Epithelial cell of esophagus (primary cell): ENCODE measurements at regions not wholly inside any gene's neighbourhood (a gene's known extent, or its start where the extent isn't known, plus 50 kb on each side); places are given as distances from the start of the nearest gene placed in this dataset.

ENCODE experiments used
- DNase-seq: peaks from one replicate; pipeline ENCODE4 v3.0.0; 2010; ENCODE audit warnings: low read depth
- H3K4me3 ChIP-seq: 2 replicates; pipeline ENCODE4 v1.5.1; 2011; ENCODE audit warnings: mild to moderate bottlenecking, low read length, control low read depth
- TF ChIP-seq, protein P1 (sequence below): IDR thresholded peaks from 2 replicates; pipeline ENCODE4 v1.5.1; 2011; ENCODE audit warnings: low read depth, mild to moderate bottlenecking, low read length, control low read depth, inconsistent platforms; ENCODE audit not compliant: insufficient read depth; ENCODE audit errors: missing control alignments

GRCh38 chrX:45363596-45363995 lies 162.9 kb upstream of the DIPK2B start:
- no peak overlapping the region for H3K4me3 ChIP-seq
- TF ChIP-seq, protein P1, sequence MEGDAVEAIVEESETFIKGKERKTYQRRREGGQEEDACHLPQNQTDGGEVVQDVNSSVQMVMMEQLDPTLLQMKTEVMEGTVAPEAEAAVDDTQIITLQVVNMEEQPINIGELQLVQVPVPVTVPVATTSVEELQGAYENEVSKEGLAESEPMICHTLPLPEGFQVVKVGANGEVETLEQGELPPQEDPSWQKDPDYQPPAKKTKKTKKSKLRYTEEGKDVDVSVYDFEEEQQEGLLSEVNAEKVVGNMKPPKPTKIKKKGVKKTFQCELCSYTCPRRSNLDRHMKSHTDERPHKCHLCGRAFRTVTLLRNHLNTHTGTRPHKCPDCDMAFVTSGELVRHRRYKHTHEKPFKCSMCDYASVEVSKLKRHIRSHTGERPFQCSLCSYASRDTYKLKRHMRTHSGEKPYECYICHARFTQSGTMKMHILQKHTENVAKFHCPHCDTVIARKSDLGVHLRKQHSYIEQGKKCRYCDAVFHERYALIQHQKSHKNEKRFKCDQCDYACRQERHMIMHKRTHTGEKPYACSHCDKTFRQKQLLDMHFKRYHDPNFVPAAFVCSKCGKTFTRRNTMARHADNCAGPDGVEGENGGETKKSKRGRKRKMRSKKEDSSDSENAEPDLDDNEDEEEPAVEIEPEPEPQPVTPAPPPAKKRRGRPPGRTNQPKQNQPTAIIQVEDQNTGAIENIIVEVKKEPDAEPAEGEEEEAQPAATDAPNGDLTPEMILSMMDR = no peak
- DNase-seq = no peak

DNA sequence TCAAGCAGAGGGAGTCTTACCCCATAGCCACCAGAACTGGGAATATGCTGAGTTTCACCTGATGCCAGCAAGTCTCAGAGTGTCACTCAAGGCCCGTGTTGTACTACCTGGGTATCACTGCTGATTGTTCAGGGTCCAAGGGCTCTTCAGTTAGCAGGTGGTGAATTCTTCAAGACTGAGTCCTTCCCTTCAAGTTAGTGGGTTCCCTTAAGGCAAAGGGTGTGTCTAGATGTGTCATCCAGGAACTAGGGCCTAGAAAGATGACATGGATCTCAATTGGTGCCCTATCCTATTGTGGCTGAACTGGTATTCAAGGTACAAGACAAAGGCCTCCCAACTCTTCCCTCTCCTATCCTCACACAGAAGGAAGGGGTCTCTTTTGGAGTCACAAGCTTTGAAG lies 159.9 kb upstream of the DIPK2B start:
- TF ChIP-seq, protein P1 = no peak
- no peak overlapping the region for H3K4me3 ChIP-seq
- DNase-seq = peak; percentile 67

DNA sequence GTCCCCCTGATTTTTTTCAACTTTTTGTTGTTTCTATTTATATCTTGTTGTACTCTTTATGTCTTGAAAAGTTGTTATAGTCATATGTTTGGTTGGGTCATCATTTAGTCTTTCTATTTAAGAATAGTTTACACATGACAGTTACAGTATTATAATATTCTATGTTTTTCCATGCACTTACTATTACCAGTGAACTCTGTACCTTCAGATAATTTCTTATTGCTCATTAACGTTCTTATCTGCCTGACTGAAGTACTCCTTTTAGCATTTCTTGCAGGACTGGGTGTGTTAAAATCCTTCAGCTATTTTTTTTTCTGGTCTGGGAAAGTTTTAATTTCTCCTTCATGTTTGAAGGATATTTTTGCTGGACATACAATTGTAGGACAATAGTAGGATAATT lies 157.7 kb upstream of the DIPK2B start:
- no peak overlapping the region for H3K4me3 ChIP-seq
- TF ChIP-seq, protein P1 = no peak
- no peak for DNase-seq

DNA sequence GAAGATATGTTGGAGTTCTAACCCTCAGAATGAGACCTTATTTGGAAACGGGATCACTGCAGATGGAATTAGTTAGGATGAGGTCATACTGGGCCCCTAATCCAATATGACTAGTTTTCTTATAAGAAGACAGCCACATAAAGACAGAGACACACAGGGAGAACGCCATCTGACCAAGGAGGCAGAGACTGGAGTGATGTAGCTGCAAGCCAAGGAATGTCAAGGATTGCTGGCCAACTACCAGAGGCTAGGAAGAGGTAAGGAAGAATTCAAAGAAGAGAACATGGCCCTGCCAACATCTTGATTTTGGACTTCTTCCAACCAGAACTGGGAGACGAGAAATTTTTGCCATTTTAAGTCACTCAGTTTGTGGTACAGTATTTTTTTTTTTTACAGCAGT lies 152.8 kb upstream of the DIPK2B start:
- DNase-seq = no peak
- H3K4me3 ChIP-seq = no peak overlapping the region
- TF ChIP-seq, protein P1 = no peak

DNA sequence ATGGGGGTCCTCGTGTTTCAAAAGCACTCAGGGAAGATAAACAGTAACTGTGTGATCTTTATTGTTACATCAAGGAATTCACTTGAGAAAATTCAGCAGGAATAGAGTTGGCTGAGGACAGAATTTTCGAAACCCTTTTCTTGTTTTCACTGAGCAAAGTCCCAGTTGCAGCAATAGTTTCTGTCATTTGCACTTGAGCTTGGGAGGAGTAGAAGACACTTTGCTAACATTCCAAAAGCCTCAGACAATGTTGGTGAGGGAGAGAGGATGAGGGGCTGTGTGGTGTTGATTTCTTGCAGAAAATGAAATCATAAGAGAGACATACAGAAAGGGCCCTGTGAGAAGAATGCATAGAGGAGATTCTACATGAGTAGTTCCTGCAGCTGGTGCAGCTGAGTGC lies 151.9 kb upstream of the DIPK2B start:
- TF ChIP-seq, protein P1 = no peak
- H3K4me3 ChIP-seq = no peak overlapping the region
- no peak for DNase-seq

- no peak overlapping the region for H3K4me3 ChIP-seq
- TF ChIP-seq, protein P1 = no peak
- DNase-seq = peak; percentile 44
These were observed 150.8 kb upstream of the DIPK2B start for GRCh38 chrX:45351478-45351877.

DNA sequence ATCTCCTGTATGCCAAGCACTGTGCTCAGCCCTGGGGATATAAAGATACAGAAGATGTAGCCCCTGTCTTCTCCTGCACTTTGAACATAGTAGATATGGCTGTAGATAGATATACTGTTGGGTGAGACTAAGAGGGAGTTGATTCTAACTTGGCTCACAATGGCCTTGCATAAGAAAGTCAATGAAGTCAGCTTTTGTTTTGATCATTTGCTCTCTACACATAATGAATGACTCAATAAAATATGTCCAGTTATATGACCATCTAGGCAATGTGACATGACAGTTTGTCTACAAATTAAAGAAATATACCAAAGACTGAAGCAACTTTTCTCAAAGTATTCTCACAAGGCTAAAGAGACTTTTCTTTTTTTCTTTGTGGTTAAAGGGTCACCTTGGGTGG lies 147.6 kb upstream of the DIPK2B start:
- peak; percentile 6 for DNase-seq
- H3K4me3 ChIP-seq = no peak overlapping the region
- TF ChIP-seq, protein P1 = no peak
